Stimulated activated effector memory CD8-positive, alpha-beta T cell treated with anti-CD3 and anti-CD28 coated beads, Interleukin-12 subunit alpha, Interleukin-12 subunit beta, amount 100 ng/mL, for 72 hours (primary cell): ENCODE measurements at regions not wholly inside any gene's neighbourhood (a gene's known extent, or its start where the extent isn't known, plus 50 kb on each side); places are given as distances from the start of the nearest gene placed in this dataset.
"Not testable (repeated sequence)": the region's sequence is repeated elsewhere in the genome, so short reads cannot be mapped to it uniquely, and the experiment has no call there.

Experiments used
- ATAC-seq: fragments of 150-1000 bp; cut with Tn5 transposase; 2 replicates; pipeline ENCODE4 v1.10.0; 2021
- DNase-seq, 2 donors: peaks; one replicate each; pipeline ENCODE4 v3.0.0; 2021 to 2022; ENCODE audit warnings: low spot score in 2 of 2
- H3K27ac Mint-ChIP-seq: one replicate; pipeline ENCODE4 v1.8.0; 2022; ENCODE audit warnings: mild to moderate bottlenecking, mixed read lengths
- H3K36me3 Mint-ChIP-seq: one replicate; pipeline ENCODE4 v1.8.0; 2022; ENCODE audit warnings: mild to moderate bottlenecking, mixed read lengths
- H3K4me1 Mint-ChIP-seq: one replicate; pipeline ENCODE4 v1.8.0; 2022; ENCODE audit warnings: mixed read lengths
- H3K4me3 Mint-ChIP-seq: one replicate; pipeline ENCODE4 v1.8.0; 2022; ENCODE audit warnings: mild to moderate bottlenecking, mixed read lengths
- H3K9me3 Mint-ChIP-seq: one replicate; pipeline ENCODE4 v1.8.0; 2022; ENCODE audit warnings: mixed read lengths

- Mint-ChIP-seq H3K27ac (no peak overlapping the region), H3K36me3 (no peaks in the 10 kb centered on the region)
Observed at GRCh38 chr1:60857851-60858250, 224.5 kb upstream of the NFIA start.

GRCh38 chr1:60850084-60850483, 232.3 kb upstream of the NFIA start:
- Mint-ChIP-seq H3K4me1 (no peaks in the 10 kb centered on the region), H3K9me3 (no peaks in the 10 kb centered on the region), H3K36me3 (no peaks in the 10 kb centered on the region), H3K27ac (no peak overlapping the region), H3K4me3 (no peak overlapping the region)
- ATAC-seq, result no peak
- no peak for DNase-seq

More at GRCh38 chr1:60857851-60858250, 224.5 kb upstream of the NFIA start:
- Mint-ChIP-seq H3K4me1 (no peaks in the 10 kb centered on the region), H3K4me3 (no peak overlapping the region), H3K9me3 (no peaks in the 10 kb centered on the region)
- DNase-seq, result no peak
- no peak for ATAC-seq

- Mint-ChIP-seq H3K4me3 (no peak overlapping the region), H3K36me3 (no peaks in the 10 kb centered on the region), H3K4me1 (no peaks in the 10 kb centered on the region), H3K9me3 (no peaks in the 10 kb centered on the region), H3K27ac (no peak overlapping the region)
- ATAC-seq (no peak), DNase-seq (no peak)
Observed at GRCh38 chr1:60849401-60849800, 233.0 kb upstream of the NFIA start.

GRCh38 chr1:60848583-60849188, 233.7 kb upstream of the NFIA start:
- Mint-ChIP-seq H3K4me3 (no peak overlapping the region), H3K27ac (no peak overlapping the region), H3K9me3 (no peaks in the 10 kb centered on the region), H3K36me3 (no peaks in the 10 kb centered on the region), H3K4me1 (no peaks in the 10 kb centered on the region)
- DNase-seq, result no peak
- no peak for ATAC-seq

GRCh38 chr1:60847855-60848582, 234.3 kb upstream of the NFIA start:
- H3K4me3 Mint-ChIP-seq, result no peak overlapping the region
- H3K36me3 Mint-ChIP-seq, result no peaks in the 10 kb centered on the region
- H3K4me1 Mint-ChIP-seq, result no peaks in the 10 kb centered on the region
- ATAC-seq (no peak), DNase-seq (no peak)
- H3K9me3 Mint-ChIP-seq, result no peaks in the 10 kb centered on the region
- no peak overlapping the region for H3K27ac Mint-ChIP-seq

DNA sequence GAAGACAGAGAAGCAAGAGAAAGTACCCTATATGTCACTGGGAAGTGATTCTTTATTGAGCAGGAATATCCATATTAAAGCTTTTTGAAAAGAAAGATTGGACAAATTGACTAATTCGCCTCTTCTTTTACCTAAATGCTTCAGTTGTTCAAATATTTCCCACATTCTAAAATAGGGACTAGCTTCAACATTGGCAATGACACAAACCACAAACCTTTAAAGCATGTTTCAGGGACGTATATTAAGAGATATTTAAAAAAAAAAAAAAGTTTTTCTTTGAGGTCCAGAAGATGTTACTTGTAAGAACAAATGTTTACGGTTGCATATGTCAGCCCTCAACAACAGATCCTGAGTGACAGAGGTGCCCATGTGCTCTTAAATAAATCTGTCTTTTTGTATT, 235.0 kb upstream of the NFIA start:
- no peak overlapping the region for H3K4me3 Mint-ChIP-seq
- H3K27ac Mint-ChIP-seq, result no peak overlapping the region
- H3K4me1 Mint-ChIP-seq, result no peaks in the 10 kb centered on the region
- no peaks in the 10 kb centered on the region for H3K9me3 Mint-ChIP-seq
- ATAC-seq, result no peak
- H3K36me3 Mint-ChIP-seq, result no peaks in the 10 kb centered on the region
- no peak for DNase-seq

- H3K27ac Mint-ChIP-seq, DNase-seq, H3K4me3 Mint-ChIP-seq, ATAC-seq, H3K36me3 Mint-ChIP-seq, H3K4me1 Mint-ChIP-seq, H3K9me3 Mint-ChIP-seq: not testable (repeated sequence)
Observed at GRCh38 chr1:60845659-60846058, 236.7 kb upstream of the NFIA start.

- DNase-seq (no peak), ATAC-seq (no peak)
- Mint-ChIP-seq H3K36me3 (no peaks in the 10 kb centered on the region), H3K4me3 (no peak overlapping the region), H3K4me1 (no peaks in the 10 kb centered on the region), H3K27ac (no peak overlapping the region), H3K9me3 (no peaks in the 10 kb centered on the region)
Observed at GRCh38 chr1:60842304-60842703, 240.1 kb upstream of the NFIA start.

GRCh38 chr1:60841116-60842046, 241.0 kb upstream of the NFIA start:
- no peak overlapping the region for H3K4me3 Mint-ChIP-seq
- no peak for ATAC-seq

GRCh38 chr1:60840476-60840875, 241.9 kb upstream of the NFIA start:
- H3K4me1 Mint-ChIP-seq, H3K36me3 Mint-ChIP-seq, DNase-seq, ATAC-seq, H3K9me3 Mint-ChIP-seq, H3K4me3 Mint-ChIP-seq, H3K27ac Mint-ChIP-seq: not testable (repeated sequence)

More at GRCh38 chr1:60841116-60842046, 241.0 kb upstream of the NFIA start:
- no peaks in the 10 kb centered on the region for H3K36me3 Mint-ChIP-seq
- no peaks in the 10 kb centered on the region for H3K4me1 Mint-ChIP-seq
- DNase-seq, result no peak
- H3K9me3 Mint-ChIP-seq, result no peaks in the 10 kb centered on the region
- no peak overlapping the region for H3K27ac Mint-ChIP-seq

GRCh38 chr1:60835649-60836048, 246.7 kb upstream of the NFIA start:
- ATAC-seq, result no peak
- Mint-ChIP-seq H3K36me3 (no peaks in the 10 kb centered on the region), H3K27ac (no peak overlapping the region), H3K4me1 (peaks cover 9% of the 10 kb centered on the region), H3K4me3 (no peak overlapping the region), H3K9me3 (no peaks in the 10 kb centered on the region)
- no peak for DNase-seq

DNA sequence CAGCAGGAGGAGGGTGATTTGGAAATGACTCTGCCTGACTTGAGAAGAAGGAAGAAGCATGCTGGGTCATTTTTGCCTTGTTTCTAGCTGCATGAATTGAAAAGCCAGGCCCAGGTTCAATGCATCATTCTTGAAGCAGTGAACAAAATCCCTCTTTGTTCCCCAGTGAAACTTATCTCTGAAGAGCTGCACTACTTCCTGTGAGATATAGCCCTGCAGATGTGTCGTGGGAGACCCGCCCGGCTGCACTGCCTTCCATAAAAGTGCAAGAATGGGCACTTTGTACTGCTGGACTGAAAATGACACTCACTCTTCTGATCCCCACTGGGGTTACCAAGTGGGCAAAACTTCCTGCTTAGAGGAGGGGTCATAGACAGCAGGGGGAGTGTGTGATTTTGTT, 249.2 kb upstream of the NFIA start:
- Mint-ChIP-seq H3K4me3 (no peak overlapping the region), H3K9me3 (no peaks in the 10 kb centered on the region), H3K4me1 (peaks cover 9% of the 10 kb centered on the region), H3K36me3 (no peaks in the 10 kb centered on the region), H3K27ac (no peak overlapping the region)
- no peak for ATAC-seq
- no peak for DNase-seq

GRCh38 chr1:60832367-60832766, 250.0 kb upstream of the NFIA start:
- ATAC-seq (peak; percentile 31), DNase-seq (no peak)
- Mint-ChIP-seq H3K36me3 (no peaks in the 10 kb centered on the region), H3K4me3 (no peak overlapping the region), H3K4me1 (peaks cover 9% of the 10 kb centered on the region), H3K27ac (no peak overlapping the region), H3K9me3 (no peaks in the 10 kb centered on the region)

GRCh38 chr1:60831780-60832179, 250.6 kb upstream of the NFIA start:
- Mint-ChIP-seq H3K4me3 (no peak overlapping the region), H3K9me3 (no peaks in the 10 kb centered on the region)

DNA sequence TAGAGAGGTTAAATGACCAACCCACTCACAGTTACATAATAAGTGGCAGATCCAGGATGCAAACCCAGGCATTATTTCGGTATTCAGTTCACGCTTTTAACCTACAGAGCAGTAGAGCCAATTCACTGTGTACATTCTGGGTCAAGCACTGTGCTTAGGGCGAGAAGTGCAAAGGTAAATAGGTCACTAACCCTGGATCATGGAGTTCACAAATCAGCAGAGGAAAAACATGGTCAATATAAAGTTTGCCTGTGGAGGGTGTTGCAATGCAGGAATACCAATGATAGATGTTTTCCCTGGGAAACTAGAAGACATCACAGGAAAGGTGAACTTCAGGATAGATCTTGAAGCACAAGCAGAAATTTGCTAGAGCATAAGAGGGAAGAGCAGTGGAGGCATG, 253.4 kb upstream of the NFIA start:
- peaks cover 9% of the 10 kb centered on the region for H3K4me1 Mint-ChIP-seq
- ATAC-seq, result no peak
- no peaks in the 10 kb centered on the region for H3K9me3 Mint-ChIP-seq
- no peak for DNase-seq
- no peaks in the 10 kb centered on the region for H3K36me3 Mint-ChIP-seq
- H3K27ac Mint-ChIP-seq, result no peak overlapping the region
- H3K4me3 Mint-ChIP-seq, result no peak overlapping the region

More at GRCh38 chr1:60831780-60832179, 250.6 kb upstream of the NFIA start:
- Mint-ChIP-seq H3K36me3 (no peaks in the 10 kb centered on the region), H3K27ac (no peak overlapping the region), H3K4me1 (peaks cover 9% of the 10 kb centered on the region)
- DNase-seq (no peak), ATAC-seq (no peak)
